Left kidney (tissue), 1 donor: ENCODE measurements at regions not wholly inside any gene's neighbourhood (a gene's known extent, or its start where the extent isn't known, plus 50 kb on each side); places are given as distances from the start of the nearest gene placed in this dataset.

Experiments
- DNase-seq: peaks from one replicate; pipeline ENCODE4 v3.0.0-alpha.2; 2013

GRCh38 chr3:18295171-18295920, 129.8 kb downstream of the SATB1 start:
- no peak for DNase-seq

- DNase-seq = no peak
These were observed 135.0 kb downstream of the SATB1 start for GRCh38 chr3:18290157-18290556.

- no peak for DNase-seq
These were observed 136.9 kb downstream of the SATB1 start for GRCh38 chr3:18288243-18288642.

GRCh38 chr3:18284716-18285115, 140.4 kb downstream of the SATB1 start:
- no peak for DNase-seq

- no peak for DNase-seq
These were observed 141.5 kb downstream of the SATB1 start for GRCh38 chr3:18283680-18284079.

- DNase-seq = no peak
These were observed 142.6 kb downstream of the SATB1 start for GRCh38 chr3:18282507-18282906.

- DNase-seq = no peak
These were observed 145.9 kb downstream of the SATB1 start for GRCh38 chr3:18279226-18279737.

- DNase-seq = no peak
These were observed 160.3 kb downstream of the SATB1 start for GRCh38 chr3:18264853-18265252.

- DNase-seq = no peak
These were observed 160.8 kb downstream of the SATB1 start for GRCh38 chr3:18264361-18264760.

GRCh38 chr3:18258492-18258891, 166.6 kb downstream of the SATB1 start:
- no peak for DNase-seq

- DNase-seq = no peak
These were observed 172.6 kb downstream of the SATB1 start for GRCh38 chr3:18252578-18252977.

- DNase-seq = no peak
These were observed 174.1 kb downstream of the SATB1 start for GRCh38 chr3:18250991-18251390.

GRCh38 chr3:18249126-18249525, 176.0 kb downstream of the SATB1 start:
- DNase-seq = no peak

- no peak for DNase-seq
These were observed 177.3 kb downstream of the SATB1 start for GRCh38 chr3:18247776-18248310.

- no peak for DNase-seq
These were observed 177.9 kb downstream of the SATB1 start for GRCh38 chr3:18247139-18247695.

GRCh38 chr3:18246336-18247060, 178.6 kb downstream of the SATB1 start:
- DNase-seq = no peak

- DNase-seq = no peak
These were observed 179.4 kb downstream of the SATB1 start for GRCh38 chr3:18245721-18246120.

GRCh38 chr3:18241837-18242236, 183.3 kb downstream of the SATB1 start:
- no peak for DNase-seq

GRCh38 chr3:18239674-18240073, 185.5 kb downstream of the SATB1 start:
- no peak for DNase-seq

GRCh38 chr3:18238746-18239331, 186.3 kb downstream of the SATB1 start:
- no peak for DNase-seq

GRCh38 chr3:18238332-18238731, 186.8 kb downstream of the SATB1 start:
- no peak for DNase-seq

GRCh38 chr3:18237251-18238005, 187.7 kb downstream of the SATB1 start:
- no peak for DNase-seq
